GM23338 (cell line): ENCODE measurements at regions not wholly inside any gene's neighbourhood (a gene's known extent, or its start where the extent isn't known, plus 50 kb on each side); places are given as distances from the start of the nearest gene placed in this dataset.

Source experiments
- CREB1 ChIP-seq: fragments of 250-450 bp; sonication (Bioruptor Pico); IDR thresholded peaks from 2 replicates; pipeline ENCODE4 v1.5.0; 2020; ENCODE audit warnings: low read depth, mild to moderate bottlenecking, moderate library complexity
- ETS1 ChIP-seq: IDR thresholded peaks from 2 replicates; pipeline ENCODE4 v1.6.1; 2016; ENCODE audit warnings: antibody characterized with exemption
- EZH2 ChIP-seq: fragments of 200-600 bp; sonication (generic); IDR thresholded peaks from one replicate; pipeline ENCODE4 v1.8.0; 2017; ENCODE audit warnings: antibody characterized with exemption, mild to moderate bottlenecking, low read depth; ENCODE audit not compliant: unreplicated experiment
- TF ChIP-seq, protein P1 (sequence below), 2 experiments: fragments of 200-600 bp in 1 of 2; sonication (generic) in 1 of 2; conservative IDR thresholded peaks; 2 replicates each; pipeline versions ENCODE4 v1.5.1 to v1.6.1; 2016 to 2017; ENCODE audit warnings: antibody characterized with exemption in 2 of 2, low read depth in 2 of 2, mild to moderate bottlenecking in 2 of 2, moderate library complexity in 1 of 2

- TF ChIP-seq, protein P1, sequence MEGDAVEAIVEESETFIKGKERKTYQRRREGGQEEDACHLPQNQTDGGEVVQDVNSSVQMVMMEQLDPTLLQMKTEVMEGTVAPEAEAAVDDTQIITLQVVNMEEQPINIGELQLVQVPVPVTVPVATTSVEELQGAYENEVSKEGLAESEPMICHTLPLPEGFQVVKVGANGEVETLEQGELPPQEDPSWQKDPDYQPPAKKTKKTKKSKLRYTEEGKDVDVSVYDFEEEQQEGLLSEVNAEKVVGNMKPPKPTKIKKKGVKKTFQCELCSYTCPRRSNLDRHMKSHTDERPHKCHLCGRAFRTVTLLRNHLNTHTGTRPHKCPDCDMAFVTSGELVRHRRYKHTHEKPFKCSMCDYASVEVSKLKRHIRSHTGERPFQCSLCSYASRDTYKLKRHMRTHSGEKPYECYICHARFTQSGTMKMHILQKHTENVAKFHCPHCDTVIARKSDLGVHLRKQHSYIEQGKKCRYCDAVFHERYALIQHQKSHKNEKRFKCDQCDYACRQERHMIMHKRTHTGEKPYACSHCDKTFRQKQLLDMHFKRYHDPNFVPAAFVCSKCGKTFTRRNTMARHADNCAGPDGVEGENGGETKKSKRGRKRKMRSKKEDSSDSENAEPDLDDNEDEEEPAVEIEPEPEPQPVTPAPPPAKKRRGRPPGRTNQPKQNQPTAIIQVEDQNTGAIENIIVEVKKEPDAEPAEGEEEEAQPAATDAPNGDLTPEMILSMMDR (conservative IDR thresholded peaks at IDR 0.05; ENCODE audit: low read depth in 2 of 2): no peak
- no peak for TF ChIP-seq ETS1
- TF ChIP-seq EZH2: no peak
- TF ChIP-seq CREB1 (CRISPR knock-in tag): no peak
These were observed 206.3 kb upstream of the GHR start for GRCh38 chr5:42216904-42217303.
